Psoas muscle (tissue), 7 donors: ENCODE measurements at regions not wholly inside any gene's neighbourhood (a gene's known extent, or its start where the extent isn't known, plus 50 kb on each side); places are given as distances from the start of the nearest gene placed in this dataset.
A peak's percentile ranks its signal among the peaks of the same experiment; 100 is the strongest.

Source experiments
- ATAC-seq, 4 donors: fragments of 200-7000 bp; cut with Tn5 transposase; one replicate each; pipeline ENCODE4 v1.9.1; 2020; ENCODE audit warnings: moderate library complexity in 3 of 4, mild to moderate bottlenecking in 2 of 4
- DNase-seq, 2 donors: peaks; one replicate each; pipeline ENCODE4 v3.0.0-alpha.2; 2020
- H3K27ac ChIP-seq: fragments of 200-600 bp; one replicate; pipeline ENCODE4 v1.8.0; 2022
- H3K27me3 ChIP-seq, 3 donors: fragments of 200-600 bp in 1 of 3; one replicate each; pipeline versions ENCODE4 v1.6.1 to v1.8.0; 2013 to 2022; ENCODE audit warnings: low read length in 2 of 3, mild to moderate bottlenecking in 2 of 3, moderate library complexity in 1 of 3; ENCODE audit not compliant: insufficient read depth in 3 of 3
- H3K36me3 ChIP-seq, 2 donors: fragments of 200-600 bp in 1 of 2; one replicate each; pipeline versions ENCODE4 v1.6.1 to v1.8.0; 2013 to 2022; ENCODE audit warnings: low read depth in 1 of 2, mild to moderate bottlenecking in 1 of 2, moderate library complexity in 1 of 2; ENCODE audit not compliant: insufficient read depth in 1 of 2
- H3K4me1 ChIP-seq: fragments of 200-600 bp; one replicate; pipeline ENCODE4 v1.8.0; 2022
- H3K4me3 ChIP-seq: fragments of 200-600 bp; one replicate; pipeline ENCODE4 v1.8.0; 2022; ENCODE audit warnings: mild to moderate bottlenecking
- H3K9me3 ChIP-seq: fragments of 200-600 bp; one replicate; pipeline ENCODE4 v1.8.0; 2022
- CTCF ChIP-seq: fragments of 200-600 bp; IDR thresholded peaks from one replicate; pipeline ENCODE4 v1.8.0; 2022; ENCODE audit warnings: antibody characterized with exemption
- WGBS, 3 donors: extraction: QIAGEN DNeasy Blood & Tissue Kit; methylation state at CpG; one replicate each; pipeline versions ENCODE4 v1.1.6 to v1.1.7; 2013; 5-methylcytosine and 5-hydroxymethylcytosine counted together
- intact Hi-C, 2 donors: fragments of 100-400 bp; cut with DNase I; formaldehyde crosslinking; loops; one replicate each; pipeline versions ENCODE4 v1.11.0 to v1.14.2; 2022
- donor health status: healthy with polysubstance abuse.
- donor health status: DM: no; HTN: no; CAD: no; lungs with moderate emphysema.
- donor health status: Bipolar disorder and iron deficiency.
- donor health status: healthy.
- donor health status: DM: yes; HTN: yes; CAD: no.
- donor health status: DM: no; HTN: no; CAD: no.
- donor health status: DM: yes; HTN: yes; CAD: no.

- Histone ChIP-seq H3K4me1 (no peaks in the 10 kb centered on the region), H3K4me3 (no peak overlapping the region), H3K27ac (no peak overlapping the region), H3K9me3 (no peaks in the 10 kb centered on the region), H3K36me3 (no peaks in the 10 kb centered on the region), H3K27me3 (no peaks in the 10 kb centered on the region)
- DNase-seq = no peak
- no peak for TF ChIP-seq CTCF
- ATAC-seq = no peak
- intact Hi-C loops = no loop called here
Observed at GRCh38 chr6:165906-166305, 126.4 kb upstream of the DUSP22 start.

GRCh38 chr6:168865-169455 lies 123.3 kb upstream of the DUSP22 start:
- no peaks in the 10 kb centered on the region for H3K9me3 ChIP-seq
- ATAC-seq (no peak), DNase-seq (no peak)
- H3K27ac ChIP-seq = no peak overlapping the region
- peaks cover 0 to 3% (median 0%) of the 10 kb centered on the region in 3 donors for H3K27me3 ChIP-seq
- H3K36me3 ChIP-seq = no peaks in the 10 kb centered on the region
- no peak overlapping the region for H3K4me3 ChIP-seq
- intact Hi-C loops = no loop called here
- TF ChIP-seq CTCF = peak; percentile 60
- WGBS, 3 donors = 29 to 33% (median 32%) methylated on average over 3 of the region's 3 CpGs
- H3K4me1 ChIP-seq = no peaks in the 10 kb centered on the region

- intact Hi-C loops = no loop called here
- Histone ChIP-seq H3K9me3 (no peaks in the 10 kb centered on the region), H3K27ac (no peak overlapping the region), H3K27me3 (peaks cover 0 to 3% (median 0%) of the 10 kb centered on the region in 3 donors), H3K4me1 (no peaks in the 10 kb centered on the region), H3K4me3 (no peak overlapping the region), H3K36me3 (no peaks in the 10 kb centered on the region)
- WGBS, 3 donors = 88 to 96% (median 93%) methylated on average over 1 of the region's 1 CpG
- ATAC-seq = no peak
- no peak for DNase-seq
- no peak for TF ChIP-seq CTCF
Observed at GRCh38 chr6:174036-174435, 118.3 kb upstream of the DUSP22 start.

GRCh38 chr6:175680-176079 lies 116.6 kb upstream of the DUSP22 start:
- Histone ChIP-seq H3K27me3 (peaks cover 0 to 3% (median 0%) of the 10 kb centered on the region in 3 donors), H3K9me3 (no peaks in the 10 kb centered on the region), H3K27ac (no peak overlapping the region), H3K4me3 (no peak overlapping the region), H3K4me1 (no peaks in the 10 kb centered on the region), H3K36me3 (no peaks in the 10 kb centered on the region)
- 74 to 84% (median 78%) methylated on average over 2 of the region's 2 CpGs for WGBS, 3 donors
- DNase-seq (no peak), ATAC-seq (no peak)
- no peak for TF ChIP-seq CTCF
- intact Hi-C loops = no loop called here

GRCh38 chr6:176766-177165 lies 115.5 kb upstream of the DUSP22 start:
- Histone ChIP-seq H3K36me3 (no peaks in the 10 kb centered on the region), H3K27me3 (no peaks in the 10 kb centered on the region), H3K4me3 (no peak overlapping the region), H3K9me3 (no peaks in the 10 kb centered on the region), H3K27ac (no peak overlapping the region), H3K4me1 (no peaks in the 10 kb centered on the region)
- ATAC-seq (no peak), DNase-seq (no peak)
- TF ChIP-seq CTCF = no peak
- 68 to 76% (median 70%) methylated on average over 7 of the region's 7 CpGs for WGBS, 3 donors
- intact Hi-C loops = no loop called here
